ENCODE measurements at regions not wholly inside any gene's neighbourhood (a gene's known extent, or its start where the extent isn't known, plus 50 kb on each side); places are given as distances from the start of the nearest gene placed in this dataset.

GRCh38 chr7:93651603-93652159 lies 77.2 kb upstream of the CALCR start:
- no peak for DNase-seq (ENCODE audit: low spot score)

- DNase-seq (ENCODE audit: low spot score), result no peak
These were observed 72.0 kb upstream of the CALCR start for GRCh38 chr7:93646538-93646937.

- no peak for DNase-seq (ENCODE audit: low spot score)
These were observed 61.8 kb upstream of the CALCR start for GRCh38 chr7:93636276-93636675.

GRCh38 chr7:93632371-93632770 lies 57.8 kb upstream of the CALCR start:
- no peak for DNase-seq (ENCODE audit: low spot score)

GRCh38 chr7:93629291-93629801 lies 54.8 kb upstream of the CALCR start:
- DNase-seq (ENCODE audit: low spot score), result no peak

- no peak for DNase-seq (ENCODE audit: low spot score)
These were observed 52.3 kb upstream of the CALCR start for GRCh38 chr7:93626869-93627268.

Measured in cerebellar cortex (tissue), 1 donor.